ENCODE measurements at regions not wholly inside any gene's neighbourhood (a gene's known extent, or its start where the extent isn't known, plus 50 kb on each side); places are given as distances from the start of the nearest gene placed in this dataset.
"Not testable (repeated sequence)": the region's sequence is repeated elsewhere in the genome, so short reads cannot be mapped to it uniquely, and the experiment has no call there.

DNA sequence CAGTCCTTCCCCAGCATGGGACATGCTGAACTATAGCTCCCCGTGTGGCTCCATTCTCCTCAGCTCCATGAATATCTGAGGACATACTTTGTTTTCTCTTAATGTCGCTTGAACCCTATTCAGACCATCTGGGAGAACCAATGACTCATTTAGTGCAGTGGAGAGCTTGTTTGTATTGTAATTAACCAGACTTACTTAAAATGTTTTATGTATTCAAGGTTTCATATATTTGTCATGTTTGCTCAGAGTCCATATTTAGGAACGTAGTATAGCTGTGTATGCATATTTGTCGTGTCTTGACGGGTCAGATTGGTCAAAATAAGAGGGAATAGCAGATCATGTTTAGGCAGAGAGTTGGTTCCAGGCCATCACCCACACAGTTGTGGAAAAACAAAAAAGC lies 150.1 kb upstream of the NTRK2 start:
- no peaks in the 10 kb centered on the region for H3K36me3 ChIP-seq
- intact Hi-C loops (cut with DNase I; ENCODE audit: low total_unique reads): no loop called here
- H3K27ac ChIP-seq: no peak overlapping the region
- peaks cover 0 to 8% (median 0%) of the 10 kb centered on the region in 4 donors for H3K9me3 ChIP-seq
- DNase-seq: no peak
- H3K4me1 ChIP-seq: no peaks in the 10 kb centered on the region
- H3K27me3 ChIP-seq: no peaks in the 10 kb centered on the region
- TF ChIP-seq POLR2AphosphoS5 (IDR thresholded peaks at IDR 0.05): no peak
- no peak for TF ChIP-seq POLR2A (IDR thresholded peaks at IDR 0.05)
- TF ChIP-seq, protein P1, sequence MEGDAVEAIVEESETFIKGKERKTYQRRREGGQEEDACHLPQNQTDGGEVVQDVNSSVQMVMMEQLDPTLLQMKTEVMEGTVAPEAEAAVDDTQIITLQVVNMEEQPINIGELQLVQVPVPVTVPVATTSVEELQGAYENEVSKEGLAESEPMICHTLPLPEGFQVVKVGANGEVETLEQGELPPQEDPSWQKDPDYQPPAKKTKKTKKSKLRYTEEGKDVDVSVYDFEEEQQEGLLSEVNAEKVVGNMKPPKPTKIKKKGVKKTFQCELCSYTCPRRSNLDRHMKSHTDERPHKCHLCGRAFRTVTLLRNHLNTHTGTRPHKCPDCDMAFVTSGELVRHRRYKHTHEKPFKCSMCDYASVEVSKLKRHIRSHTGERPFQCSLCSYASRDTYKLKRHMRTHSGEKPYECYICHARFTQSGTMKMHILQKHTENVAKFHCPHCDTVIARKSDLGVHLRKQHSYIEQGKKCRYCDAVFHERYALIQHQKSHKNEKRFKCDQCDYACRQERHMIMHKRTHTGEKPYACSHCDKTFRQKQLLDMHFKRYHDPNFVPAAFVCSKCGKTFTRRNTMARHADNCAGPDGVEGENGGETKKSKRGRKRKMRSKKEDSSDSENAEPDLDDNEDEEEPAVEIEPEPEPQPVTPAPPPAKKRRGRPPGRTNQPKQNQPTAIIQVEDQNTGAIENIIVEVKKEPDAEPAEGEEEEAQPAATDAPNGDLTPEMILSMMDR (IDR thresholded peaks at IDR 0.05): no peak
- TF ChIP-seq EP300 (IDR thresholded peaks at IDR 0.05): no peak
- no peak overlapping the region for H3K4me3 ChIP-seq
- WGBS, 5 donors: 28 to 63% (median 47%) methylated on average over 5 of the region's 5 CpGs

DNA sequence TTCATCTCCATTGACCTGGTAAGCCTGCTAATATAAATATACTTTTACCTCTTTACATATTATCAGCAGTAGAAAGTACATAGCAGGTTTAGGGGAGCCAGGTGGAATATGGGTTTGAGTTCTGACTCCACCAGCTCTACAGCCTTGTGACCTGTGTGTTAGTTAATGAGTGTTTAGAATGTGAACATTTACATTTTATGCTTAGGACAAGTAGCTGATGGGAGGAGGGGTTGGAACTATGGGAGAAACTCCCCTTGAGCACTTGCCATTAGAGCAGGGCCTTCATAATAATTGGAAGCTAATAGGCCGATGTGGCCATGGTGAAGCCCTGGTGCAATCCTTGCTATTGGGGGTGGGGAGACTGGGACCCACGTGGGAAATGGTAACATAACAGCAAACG lies 148.3 kb upstream of the NTRK2 start:
- Histone ChIP-seq H3K4me1 (no peaks in the 10 kb centered on the region), H3K9me3 (peaks cover 0 to 8% (median 1%) of the 10 kb centered on the region in 4 donors), H3K36me3 (no peaks in the 10 kb centered on the region), H3K27me3 (no peaks in the 10 kb centered on the region), H3K27ac (no peak overlapping the region), H3K4me3 (no peak overlapping the region)
- peak in 1 of 2 donors; percentile 20 for DNase-seq
- intact Hi-C loops (cut with DNase I; ENCODE audit: low total_unique reads): no loop called here
- WGBS, 5 donors: 53 to 64% (median 54%) methylated on average over 3 of the region's 3 CpGs
- no peak for TF ChIP-seq POLR2A (IDR thresholded peaks at IDR 0.05)
- TF ChIP-seq EP300 (IDR thresholded peaks at IDR 0.05): no peak
- TF ChIP-seq POLR2AphosphoS5 (IDR thresholded peaks at IDR 0.05): no peak
- TF ChIP-seq, protein P1 (IDR thresholded peaks at IDR 0.05): no peak

DNA sequence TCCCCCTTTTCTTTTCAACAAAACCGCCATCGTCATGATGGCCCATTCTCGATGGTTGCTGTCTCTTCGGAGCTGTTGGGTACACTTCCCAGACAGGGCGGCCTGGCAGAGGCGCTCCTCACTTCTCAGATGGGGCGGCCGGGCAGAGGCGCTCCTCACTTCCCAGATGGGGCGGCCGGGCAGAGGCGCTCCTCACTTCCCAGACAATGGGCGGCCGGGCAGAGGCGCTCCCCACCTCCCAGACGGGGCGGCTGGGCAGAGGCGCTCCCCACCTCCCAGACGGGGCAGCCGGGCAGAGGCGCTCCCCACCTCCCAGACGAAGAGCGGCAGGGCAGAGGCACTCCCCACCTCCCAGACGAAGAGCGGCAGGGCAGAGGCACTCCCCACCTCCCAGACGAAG lies 143.3 kb upstream of the NTRK2 start:
- DNase-seq; H3K36me3 ChIP-seq; H3K4me3 ChIP-seq; H3K27ac ChIP-seq; H3K27me3 ChIP-seq; intact Hi-C loops (cut with DNase I; ENCODE audit: low total_unique reads); H3K4me1 ChIP-seq: not testable (repeated sequence)
- peaks cover 0 to 22% (median 3%) of the 10 kb centered on the region in 4 donors for H3K9me3 ChIP-seq
- WGBS, 5 donors: 89 to 98% (median 95%) methylated on average over 12 to 26 of the region's 26 CpGs

DNA sequence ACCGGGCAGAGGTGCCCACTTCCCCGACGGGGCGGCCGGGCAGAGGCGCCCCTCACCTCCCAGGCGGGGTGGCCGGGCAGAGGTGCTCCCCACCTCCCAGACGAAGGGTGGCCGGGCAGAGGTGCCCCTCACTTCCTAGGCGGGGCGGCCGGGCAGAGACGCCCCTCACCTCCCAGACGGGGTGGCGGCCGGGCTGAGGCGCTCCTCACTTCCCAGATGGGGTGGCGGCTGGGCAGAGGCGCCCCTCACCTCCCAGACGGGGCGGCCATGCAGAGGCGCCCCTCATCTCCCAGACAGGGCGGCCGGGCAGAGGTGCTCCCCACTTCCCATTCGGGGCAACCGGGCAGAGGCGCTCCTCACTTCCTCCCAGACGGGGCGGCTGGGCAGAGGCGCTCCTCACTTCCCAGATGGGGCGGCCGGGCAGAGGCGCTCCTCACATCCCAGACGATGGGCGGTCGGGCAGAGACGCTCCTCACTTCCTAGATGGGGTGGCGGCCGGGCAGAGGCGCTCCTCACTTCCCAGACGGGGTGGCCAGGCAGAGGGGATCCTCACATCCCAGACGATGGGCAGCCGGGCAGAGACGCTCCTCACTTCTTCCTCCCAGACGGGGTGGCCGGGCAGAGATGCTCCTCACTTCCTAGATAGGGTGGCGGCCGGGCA lies 142.3 kb upstream of the NTRK2 start:
- H3K27ac ChIP-seq; intact Hi-C loops (cut with DNase I; ENCODE audit: low total_unique reads); H3K36me3 ChIP-seq; H3K4me3 ChIP-seq; DNase-seq; H3K27me3 ChIP-seq; H3K4me1 ChIP-seq: not testable (repeated sequence)
- 90 to 99% (median 97%) methylated on average over 23 to 49 of the region's 49 CpGs for WGBS, 5 donors
- peaks cover 0 to 22% (median 3%) of the 10 kb centered on the region in 4 donors for H3K9me3 ChIP-seq

DNA sequence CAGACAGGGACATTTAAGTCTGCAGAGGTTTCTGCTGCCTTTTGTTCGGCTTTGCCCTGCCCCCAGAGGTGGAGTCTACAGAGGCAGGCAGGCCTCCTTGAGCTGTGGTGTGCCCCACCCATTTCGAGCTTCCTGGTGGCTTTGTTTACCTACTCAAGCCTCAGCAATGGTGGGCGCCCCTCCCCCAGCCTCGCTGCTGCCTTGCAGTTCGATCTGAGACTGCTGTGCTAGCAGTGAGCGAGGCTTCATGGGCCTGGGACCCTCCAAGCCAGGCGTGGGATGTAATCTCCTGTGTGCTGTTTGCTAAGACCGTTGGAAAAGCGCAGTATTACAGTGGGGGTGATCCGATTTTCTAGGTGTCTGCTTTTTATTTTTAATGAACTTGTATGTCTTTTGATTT lies 133.6 kb upstream of the NTRK2 start:
- H3K27ac ChIP-seq; H3K27me3 ChIP-seq; H3K36me3 ChIP-seq; intact Hi-C loops (cut with DNase I; ENCODE audit: low total_unique reads); H3K4me1 ChIP-seq; H3K4me3 ChIP-seq: not testable (repeated sequence)
- peak in 1 of 2 donors; percentile 19 for DNase-seq
- 32 to 52% (median 33%) methylated on average over 9 to 10 of the region's 10 CpGs for WGBS, 5 donors
- peaks cover 0 to 30% (median 16%) of the 10 kb centered on the region in 4 donors for H3K9me3 ChIP-seq

DNA sequence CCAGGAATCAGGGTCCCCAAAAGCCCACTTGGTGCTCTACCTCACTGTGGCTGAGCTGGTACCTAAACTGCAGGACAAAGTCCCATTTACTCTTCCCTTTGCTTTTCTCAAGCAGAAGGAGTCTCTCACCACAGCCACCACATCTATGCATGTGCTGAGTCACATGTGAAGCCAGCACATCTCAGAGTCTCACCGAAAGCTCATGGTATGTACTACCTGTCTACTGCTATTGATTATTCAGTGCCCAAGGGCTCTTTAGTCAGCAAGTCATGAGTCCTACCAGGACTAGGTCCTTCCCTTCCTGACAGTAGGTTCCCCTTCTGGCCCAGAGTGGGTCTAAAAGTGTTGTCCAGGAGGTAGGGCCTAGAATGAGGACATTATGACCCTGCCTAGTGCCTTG lies 130.7 kb upstream of the NTRK2 start:
- H3K9me3 ChIP-seq: peaks cover 0 to 30% (median 16%) of the 10 kb centered on the region in 4 donors
- 88 to 100% (median 98%) methylated on average over 1 of the region's 1 CpG for WGBS, 5 donors
- H3K36me3 ChIP-seq: no peaks in the 10 kb centered on the region
- TF ChIP-seq EP300 (IDR thresholded peaks at IDR 0.05): no peak
- TF ChIP-seq, protein P1 (IDR thresholded peaks at IDR 0.05): no peak
- TF ChIP-seq POLR2AphosphoS5 (IDR thresholded peaks at IDR 0.05): no peak
- TF ChIP-seq POLR2A (IDR thresholded peaks at IDR 0.05): no peak
- H3K4me1 ChIP-seq: no peaks in the 10 kb centered on the region
- H3K4me3 ChIP-seq: no peak overlapping the region
- DNase-seq: no peak
- H3K27ac ChIP-seq: no peak overlapping the region
- intact Hi-C loops (cut with DNase I; ENCODE audit: low total_unique reads): no loop called here
- H3K27me3 ChIP-seq: no peaks in the 10 kb centered on the region
